Small intestine (tissue), 7 donors: ENCODE measurements at regions not wholly inside any gene's neighbourhood (a gene's known extent, or its start where the extent isn't known, plus 50 kb on each side); places are given as distances from the start of the nearest gene placed in this dataset.

Source experiments
- DNase-seq, 2 donors: peaks; one replicate each; pipeline versions ENCODE4 v3.0.0 to v3.0.0-alpha.2; 2013
- FAIRE-seq: peaks from 2 replicates; lab custom pipeline; 2012; peaks lifted over from hg19 to GRCh38; lab: Jason Lieb, UNC
- H3K27ac ChIP-seq, 3 donors: one replicate each; pipeline ENCODE4 v1.5.1; 2013; ENCODE audit warnings: low read length in 2 of 3, mild to moderate bottlenecking in 2 of 3, control low read depth in 1 of 3, inconsistent platforms in 1 of 3, low read depth in 1 of 3, moderate library complexity in 1 of 3
- H3K27me3 ChIP-seq, 3 donors: one replicate each; pipeline ENCODE4 v1.6.1; 2013; ENCODE audit warnings: low read length in 3 of 3, inconsistent platforms in 1 of 3; ENCODE audit not compliant: control insufficient read depth in 3 of 3, insufficient read depth in 3 of 3
- H3K36me3 ChIP-seq, 3 donors: one replicate each; pipeline ENCODE4 v1.6.1; 2013; ENCODE audit warnings: low read length in 3 of 3, inconsistent platforms in 1 of 3, low read depth in 1 of 3, mild to moderate bottlenecking in 1 of 3, moderate library complexity in 1 of 3; ENCODE audit not compliant: control insufficient read depth in 3 of 3, insufficient read depth in 2 of 3
- H3K4me1 ChIP-seq, 3 donors: one replicate each; pipeline ENCODE4 v1.6.1; 2013; ENCODE audit warnings: low read length in 2 of 3, inconsistent platforms in 1 of 3, low read depth in 1 of 3, mild to moderate bottlenecking in 1 of 3, moderate library complexity in 1 of 3; ENCODE audit not compliant: control insufficient read depth in 3 of 3, insufficient read depth in 2 of 3
- H3K4me3 ChIP-seq, 3 donors: one replicate each; pipeline ENCODE4 v1.5.1; 2013; ENCODE audit warnings: low read length in 3 of 3, control low read depth in 1 of 3, inconsistent platforms in 1 of 3, low read depth in 1 of 3, mild to moderate bottlenecking in 1 of 3, moderate library complexity in 1 of 3
- H3K9me3 ChIP-seq, 2 donors: one replicate each; pipeline ENCODE4 v1.6.1; 2013; ENCODE audit warnings: low read depth in 1 of 2, low read length in 1 of 2; ENCODE audit not compliant: control insufficient read depth in 2 of 2, insufficient read depth in 1 of 2
- WGBS, 3 donors: extraction: QIAGEN DNeasy Blood & Tissue Kit; methylation state at CpG; one replicate each; pipeline ENCODE4 v1.1.7; 2013; 5-methylcytosine and 5-hydroxymethylcytosine counted together
- donor health status: healthy with polysubstance abuse.
- donor health status: control.
- donor health status: control.
- donor health status: Bipolar disorder and iron deficiency.
- donor health status: healthy.

- H3K9me3 ChIP-seq = no peaks in the 10 kb centered on the region
- WGBS, 3 donors = 65 to 72% (median 69%) methylated on average over 2 of the region's 2 CpGs
- no peak for DNase-seq
- no peaks in the 10 kb centered on the region for H3K4me1 ChIP-seq
- no peaks in the 10 kb centered on the region for H3K27me3 ChIP-seq
- no peak for FAIRE-seq
- no peaks in the 10 kb centered on the region for H3K36me3 ChIP-seq
- H3K4me3 ChIP-seq = no peak overlapping the region
- H3K27ac ChIP-seq = no peak overlapping the region
These were observed 189.7 kb upstream of the CBLB start for GRCh38 chr3:106058475-106058874.

- H3K27ac ChIP-seq = no peak overlapping the region
- H3K4me3 ChIP-seq = no peak overlapping the region
- WGBS, 3 donors = 28 to 63% (median 39%) methylated on average over 2 of the region's 2 CpGs
- no peak for FAIRE-seq
- no peaks in the 10 kb centered on the region for H3K36me3 ChIP-seq
- no peaks in the 10 kb centered on the region for H3K9me3 ChIP-seq
- DNase-seq = no peak
- H3K27me3 ChIP-seq = no peaks in the 10 kb centered on the region
- H3K4me1 ChIP-seq = no peaks in the 10 kb centered on the region
These were observed 191.2 kb upstream of the CBLB start for GRCh38 chr3:106059953-106060517.

GRCh38 chr3:106063909-106064308 is 195.1 kb upstream of the CBLB start:
- no peaks in the 10 kb centered on the region for H3K36me3 ChIP-seq
- FAIRE-seq (no peak), DNase-seq (no peak)
- no peaks in the 10 kb centered on the region for H3K4me1 ChIP-seq
- 94 to 96% (median 95%) methylated on average over 3 of the region's 3 CpGs for WGBS, 3 donors
- no peaks in the 10 kb centered on the region for H3K9me3 ChIP-seq
- no peak overlapping the region for H3K4me3 ChIP-seq
- H3K27me3 ChIP-seq = no peaks in the 10 kb centered on the region
- no peak overlapping the region for H3K27ac ChIP-seq

- H3K27me3 ChIP-seq = no peaks in the 10 kb centered on the region
- DNase-seq (no peak), FAIRE-seq (no peak)
- H3K4me3 ChIP-seq = no peak overlapping the region
- no peaks in the 10 kb centered on the region for H3K4me1 ChIP-seq
- H3K36me3 ChIP-seq = no peaks in the 10 kb centered on the region
- no peak overlapping the region for H3K27ac ChIP-seq
- no peaks in the 10 kb centered on the region for H3K9me3 ChIP-seq
These were observed 197.0 kb upstream of the CBLB start for GRCh38 chr3:106065831-106066230.

GRCh38 chr3:106067711-106068110 is 198.9 kb upstream of the CBLB start:
- no peak for DNase-seq
- H3K4me1 ChIP-seq = no peaks in the 10 kb centered on the region
- H3K27me3 ChIP-seq = no peaks in the 10 kb centered on the region
- H3K9me3 ChIP-seq = peaks cover 0 to 5% of the 10 kb centered on the region in 2 donors
- no peak for FAIRE-seq
- 79 to 83% (median 82%) methylated on average over 3 of the region's 3 CpGs for WGBS, 3 donors
- H3K27ac ChIP-seq = no peak overlapping the region
- no peak overlapping the region for H3K4me3 ChIP-seq
- H3K36me3 ChIP-seq = no peaks in the 10 kb centered on the region

- WGBS, 3 donors = 57 to 84% (median 66%) methylated on average over 1 of the region's 1 CpG
- FAIRE-seq (no peak), DNase-seq (no peak)
- Histone ChIP-seq H3K4me1 (no peaks in the 10 kb centered on the region), H3K27me3 (no peaks in the 10 kb centered on the region), H3K27ac (peak overlapping the region in 1 of 3 donors; percentile 16), H3K4me3 (no peak overlapping the region), H3K9me3 (peaks cover 0 to 5% of the 10 kb centered on the region in 2 donors), H3K36me3 (no peaks in the 10 kb centered on the region)
These were observed 199.6 kb upstream of the CBLB start for GRCh38 chr3:106068381-106068780.

- DNase-seq = no peak
- Histone ChIP-seq H3K4me1 (no peaks in the 10 kb centered on the region), H3K9me3 (peaks cover 0 to 5% of the 10 kb centered on the region in 2 donors), H3K4me3 (no peak overlapping the region), H3K36me3 (no peaks in the 10 kb centered on the region), H3K27ac (no peak overlapping the region), H3K27me3 (no peaks in the 10 kb centered on the region)
- whole genome bisulfite sequencing, 3 donors = 55 to 69% (median 58%) methylated on average over 2 of the region's 2 CpGs
- FAIRE-seq = no peak
These were observed 200.0 kb upstream of the CBLB start for GRCh38 chr3:106068795-106069194.

- H3K4me1 ChIP-seq = no peaks in the 10 kb centered on the region
- no peaks in the 10 kb centered on the region for H3K27me3 ChIP-seq
- H3K4me3 ChIP-seq = no peak overlapping the region
- no peak overlapping the region for H3K27ac ChIP-seq
- 80 to 91% (median 89%) methylated on average over 3 of the region's 3 CpGs for WGBS, 3 donors
- FAIRE-seq (no peak), DNase-seq (no peak)
- H3K9me3 ChIP-seq = peaks cover 0 to 5% of the 10 kb centered on the region in 2 donors
- H3K36me3 ChIP-seq = no peaks in the 10 kb centered on the region
These were observed 201.4 kb upstream of the CBLB start for GRCh38 chr3:106070187-106070586.

- H3K4me3 ChIP-seq = no peak overlapping the region
- WGBS, 3 donors = 81 to 91% (median 86%) methylated on average over 4 of the region's 4 CpGs
- H3K27me3 ChIP-seq = no peaks in the 10 kb centered on the region
- H3K36me3 ChIP-seq = no peaks in the 10 kb centered on the region
- DNase-seq (no peak), FAIRE-seq (no peak)
- H3K4me1 ChIP-seq = no peaks in the 10 kb centered on the region
- H3K9me3 ChIP-seq = peaks cover 0 to 5% of the 10 kb centered on the region in 2 donors
- no peak overlapping the region for H3K27ac ChIP-seq
These were observed 202.5 kb upstream of the CBLB start for GRCh38 chr3:106071306-106071705.
